Prostate gland (tissue), 2 donors: ENCODE measurements at regions not wholly inside any gene's neighbourhood (a gene's known extent, or its start where the extent isn't known, plus 50 kb on each side); places are given as distances from the start of the nearest gene placed in this dataset.

Source experiments
- CTCF ChIP-seq, 4 experiments: fragments of 200-600 bp in 2 of 4; fragments of 450-650 bp in 2 of 4; sonication (generic) in 2 of 4; IDR thresholded peaks; 1 replicate in 3 of 4; 2 replicates in 1 of 4; pipeline ENCODE4 v1.5.1; 2016 to 2019; ENCODE audit warnings: antibody characterized with exemption in 4 of 4, mild to moderate bottlenecking in 2 of 4, moderate library complexity in 2 of 4
- POLR2A ChIP-seq: fragments of 450-650 bp; IDR thresholded peaks from one replicate; pipeline ENCODE4 v1.6.1; 2016; ENCODE audit warnings: antibody characterized with exemption, mild to moderate bottlenecking
- POLR2AphosphoS5 ChIP-seq: sonication (generic); formaldehyde crosslinking; IDR thresholded peaks from one replicate; pipeline ENCODE4 v1.6.1; 2017; ENCODE audit warnings: antibody characterized with exemption

- TF ChIP-seq CTCF (IDR thresholded peaks at IDR 0.05), result no peak
- no peak for TF ChIP-seq POLR2AphosphoS5
- TF ChIP-seq POLR2A, result no peak
Observed at GRCh38 chr15:77852241-77853007, 219.7 kb upstream of the LINGO1 start.
